Upper lobe of left lung (tissue), 6 donors: ENCODE measurements at regions not wholly inside any gene's neighbourhood (a gene's known extent, or its start where the extent isn't known, plus 50 kb on each side); places are given as distances from the start of the nearest gene placed in this dataset.

Experiments used
- ATAC-seq, 2 donors: fragments of 200-7000 bp; cut with Tn5 transposase; one replicate each; pipeline ENCODE4 v1.9.1; 2022; ENCODE audit warnings: mild to moderate bottlenecking in 2 of 2, moderate library complexity in 2 of 2; ENCODE audit not compliant: low FRiP score in 2 of 2
- DNase-seq, 2 donors: peaks; one replicate each; pipeline ENCODE4 v3.0.0-alpha.2; 2019 to 2020
- H3K27ac ChIP-seq, 4 donors: fragments of 200-600 bp; sonication (generic); one replicate each; pipeline ENCODE4 v1.5.1; 2016 to 2019
- H3K27me3 ChIP-seq, 4 donors: fragments of 200-600 bp; sonication (generic); one replicate each; pipeline ENCODE4 v1.5.1; 2017 to 2019
- H3K36me3 ChIP-seq, 4 donors: fragments of 200-600 bp; sonication (generic); one replicate each; pipeline ENCODE4 v1.5.1; 2016 to 2019
- H3K4me1 ChIP-seq, 4 donors: fragments of 200-600 bp; sonication (generic); one replicate each; pipeline ENCODE4 v1.5.1; 2018 to 2019
- H3K4me3 ChIP-seq, 4 donors: fragments of 200-600 bp; sonication (generic); one replicate each; pipeline ENCODE4 v1.5.1; 2017 to 2019; ENCODE audit warnings: mild to moderate bottlenecking in 2 of 4, moderate library complexity in 1 of 4
- H3K9me3 ChIP-seq, 4 donors: fragments of 200-600 bp; sonication (generic); one replicate each; pipeline ENCODE4 v1.5.1; 2018 to 2019
- EP300 ChIP-seq, 4 donors: sonication (generic); formaldehyde crosslinking; IDR thresholded peaks; one replicate each; pipeline ENCODE4 v1.5.1; 2017; ENCODE audit warnings: antibody characterized with exemption in 4 of 4, control low read depth in 2 of 4
- POLR2A ChIP-seq, 4 donors: fragments of 450-650 bp; IDR thresholded peaks; one replicate each; pipeline ENCODE4 v1.5.1; 2016 to 2017; ENCODE audit warnings: antibody characterized with exemption in 4 of 4, mild to moderate bottlenecking in 2 of 4
- POLR2AphosphoS5 ChIP-seq, 2 donors: sonication (generic); formaldehyde crosslinking; IDR thresholded peaks; one replicate each; pipeline ENCODE4 v1.5.1; 2017; ENCODE audit warnings: antibody characterized with exemption in 2 of 2
- WGBS, 2 donors: methylation state at CpG; one replicate each; pipeline ENCODE4 v1.1.5; 2017 to 2018; 5-methylcytosine and 5-hydroxymethylcytosine counted together
- TF ChIP-seq, protein P1 (sequence below), 6 experiments: fragments of 450-650 bp in 4 of 6; fragments of 200-600 bp in 2 of 6; sonication (generic) in 2 of 6; IDR thresholded peaks; one replicate each; pipeline ENCODE4 v1.5.1; 2016 to 2019; ENCODE audit warnings: antibody characterized with exemption in 6 of 6
- donor health status: DM: no; HTN: no; CAD: no; lungs with moderate emphysema.
- donor health status: DM: no; HTN: yes; CAD: no; lungs with severe emphysema.

DNA sequence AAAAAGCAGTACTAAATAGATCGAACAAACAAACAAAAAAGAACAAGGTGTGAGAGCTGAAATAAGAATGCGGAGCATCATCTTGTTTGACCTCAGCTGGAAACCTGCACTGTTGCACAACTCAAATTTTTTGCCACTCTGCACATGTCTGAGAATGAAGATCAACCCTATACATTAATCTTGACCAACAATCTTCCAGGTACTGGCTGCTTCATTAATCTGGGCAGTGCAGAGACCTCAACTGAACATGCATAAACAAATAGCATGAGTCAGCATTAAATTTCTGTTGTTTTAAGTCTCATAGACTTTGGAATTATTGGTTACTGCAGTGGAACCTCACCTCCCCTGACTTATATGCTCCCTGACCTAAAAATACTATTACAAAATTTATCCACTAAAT, 114.6 kb upstream of the FTMT start:
- Histone ChIP-seq H3K27me3 (no peaks in the 10 kb centered on the region), H3K27ac (no peak overlapping the region), H3K4me1 (no peaks in the 10 kb centered on the region), H3K9me3 (no peaks in the 10 kb centered on the region), H3K36me3 (no peaks in the 10 kb centered on the region), H3K4me3 (no peak overlapping the region)
- no peak for ATAC-seq
- WGBS, 2 donors, result 91 to 95% methylated on average over 2 of the region's 2 CpGs
- TF ChIP-seq, protein P1, sequence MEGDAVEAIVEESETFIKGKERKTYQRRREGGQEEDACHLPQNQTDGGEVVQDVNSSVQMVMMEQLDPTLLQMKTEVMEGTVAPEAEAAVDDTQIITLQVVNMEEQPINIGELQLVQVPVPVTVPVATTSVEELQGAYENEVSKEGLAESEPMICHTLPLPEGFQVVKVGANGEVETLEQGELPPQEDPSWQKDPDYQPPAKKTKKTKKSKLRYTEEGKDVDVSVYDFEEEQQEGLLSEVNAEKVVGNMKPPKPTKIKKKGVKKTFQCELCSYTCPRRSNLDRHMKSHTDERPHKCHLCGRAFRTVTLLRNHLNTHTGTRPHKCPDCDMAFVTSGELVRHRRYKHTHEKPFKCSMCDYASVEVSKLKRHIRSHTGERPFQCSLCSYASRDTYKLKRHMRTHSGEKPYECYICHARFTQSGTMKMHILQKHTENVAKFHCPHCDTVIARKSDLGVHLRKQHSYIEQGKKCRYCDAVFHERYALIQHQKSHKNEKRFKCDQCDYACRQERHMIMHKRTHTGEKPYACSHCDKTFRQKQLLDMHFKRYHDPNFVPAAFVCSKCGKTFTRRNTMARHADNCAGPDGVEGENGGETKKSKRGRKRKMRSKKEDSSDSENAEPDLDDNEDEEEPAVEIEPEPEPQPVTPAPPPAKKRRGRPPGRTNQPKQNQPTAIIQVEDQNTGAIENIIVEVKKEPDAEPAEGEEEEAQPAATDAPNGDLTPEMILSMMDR (IDR thresholded peaks at IDR 0.05), result no peak
- TF ChIP-seq EP300 (IDR thresholded peaks at IDR 0.05), result no peak
- TF ChIP-seq POLR2AphosphoS5 (IDR thresholded peaks at IDR 0.05), result no peak
- TF ChIP-seq POLR2A (IDR thresholded peaks at IDR 0.05), result no peak
- no peak for DNase-seq

DNA sequence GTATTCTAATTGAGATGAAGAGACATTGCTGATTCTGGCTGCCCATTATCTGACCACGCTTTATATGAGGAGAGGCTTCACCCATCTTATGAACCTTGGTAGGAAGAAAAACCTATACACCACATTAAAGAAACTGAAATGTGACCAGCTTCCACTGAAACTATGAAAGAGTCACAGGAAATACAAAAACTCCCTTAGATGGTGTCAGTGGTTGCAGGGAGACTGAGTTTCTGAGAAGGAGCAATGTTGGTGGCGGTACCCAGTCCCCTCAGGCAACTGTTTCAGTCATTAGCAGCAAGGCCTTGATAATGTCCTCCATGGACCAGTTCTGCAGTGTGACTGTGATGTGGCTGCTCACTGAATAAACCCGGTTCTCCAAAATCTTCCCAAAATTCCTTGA, 110.5 kb upstream of the FTMT start:
- TF ChIP-seq POLR2AphosphoS5 (IDR thresholded peaks at IDR 0.05) (no peak), EP300 (IDR thresholded peaks at IDR 0.05) (no peak), POLR2A (IDR thresholded peaks at IDR 0.05) (no peak)
- TF ChIP-seq, protein P1 (IDR thresholded peaks at IDR 0.05), result no peak
- no peaks in the 10 kb centered on the region for H3K27me3 ChIP-seq
- no peaks in the 10 kb centered on the region for H3K9me3 ChIP-seq
- no peak overlapping the region for H3K27ac ChIP-seq
- no peaks in the 10 kb centered on the region for H3K36me3 ChIP-seq
- DNase-seq (no peak), ATAC-seq (no peak)
- no peak overlapping the region for H3K4me3 ChIP-seq
- 78 to 90% methylated on average over 3 of the region's 3 CpGs for WGBS, 2 donors
- H3K4me1 ChIP-seq, result no peaks in the 10 kb centered on the region

DNA sequence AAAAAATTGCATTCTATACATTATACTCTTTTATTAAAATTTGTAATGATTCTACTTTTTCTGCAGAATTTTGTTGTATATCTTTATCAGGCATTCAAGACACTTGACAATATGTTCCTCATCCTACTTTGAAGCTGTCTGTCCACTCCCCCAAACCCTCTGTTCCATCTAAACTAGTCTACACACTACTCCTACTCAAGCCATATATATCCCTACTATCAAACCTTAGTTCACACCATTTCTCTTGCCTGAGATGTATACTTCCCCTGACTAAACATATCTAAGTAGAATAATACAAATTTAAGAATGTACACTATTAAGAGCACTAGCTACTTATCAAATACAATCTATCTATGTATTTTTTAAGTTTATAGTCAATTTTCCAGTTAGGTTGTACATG, 107.1 kb upstream of the FTMT start:
- no peak for DNase-seq
- H3K4me1 ChIP-seq, result no peaks in the 10 kb centered on the region
- no peak overlapping the region for H3K4me3 ChIP-seq
- H3K9me3 ChIP-seq, result no peaks in the 10 kb centered on the region
- H3K36me3 ChIP-seq, result no peaks in the 10 kb centered on the region
- no peak for ATAC-seq
- H3K27ac ChIP-seq, result no peak overlapping the region
- no peaks in the 10 kb centered on the region for H3K27me3 ChIP-seq
- TF ChIP-seq EP300 (IDR thresholded peaks at IDR 0.05), result no peak
- TF ChIP-seq, protein P1 (IDR thresholded peaks at IDR 0.05), result no peak

DNA sequence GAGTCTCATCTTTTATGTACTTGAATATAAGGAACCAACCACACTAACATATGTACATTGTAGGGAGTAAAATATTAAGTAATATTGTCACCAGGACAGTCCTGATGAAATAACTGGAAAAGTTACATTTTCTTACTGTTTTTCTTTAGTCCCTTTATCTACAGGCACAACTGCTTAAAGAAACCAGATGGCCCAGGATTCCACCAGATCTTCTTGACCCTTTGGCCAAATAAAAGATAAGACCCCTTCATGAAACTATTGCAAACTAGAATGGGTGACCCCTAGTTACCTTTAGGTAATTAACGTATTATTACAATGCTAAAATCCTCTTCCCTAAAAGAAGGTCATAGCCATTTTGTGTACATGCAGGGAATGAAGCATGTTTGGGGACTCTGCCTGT, 106.3 kb upstream of the FTMT start:
- Histone ChIP-seq H3K27me3 (no peaks in the 10 kb centered on the region), H3K4me3 (no peak overlapping the region), H3K36me3 (no peaks in the 10 kb centered on the region), H3K9me3 (no peaks in the 10 kb centered on the region), H3K4me1 (no peaks in the 10 kb centered on the region), H3K27ac (no peak overlapping the region)
- no peak for DNase-seq
- WGBS, 2 donors, result 89 to 95% methylated on average over 1 of the region's 1 CpG
- TF ChIP-seq POLR2AphosphoS5 (IDR thresholded peaks at IDR 0.05), result no peak
- no peak for TF ChIP-seq POLR2A (IDR thresholded peaks at IDR 0.05)
- no peak for TF ChIP-seq EP300 (IDR thresholded peaks at IDR 0.05)
- TF ChIP-seq, protein P1 (IDR thresholded peaks at IDR 0.05), result no peak
- ATAC-seq, result no peak

DNA sequence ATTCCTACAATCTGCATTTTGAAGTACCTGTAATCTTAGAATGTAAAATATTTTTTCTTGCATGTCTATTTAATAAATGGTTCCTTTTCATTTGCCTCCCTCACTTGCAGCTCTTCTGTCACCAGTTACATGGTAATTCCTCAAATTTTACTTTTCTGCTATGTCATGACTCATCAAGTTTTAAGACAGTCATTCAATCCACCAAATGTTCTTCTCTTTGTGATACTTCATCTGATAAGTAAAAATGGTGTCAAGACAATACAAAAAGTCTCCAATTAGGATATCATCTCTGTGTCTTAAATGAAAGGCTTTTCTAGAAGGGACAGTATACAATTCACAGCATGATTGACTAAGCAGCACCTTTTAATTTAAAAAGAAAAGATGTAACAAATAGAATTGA, 104.9 kb upstream of the FTMT start:
- Histone ChIP-seq H3K4me3 (no peak overlapping the region), H3K4me1 (no peaks in the 10 kb centered on the region), H3K27ac (no peak overlapping the region), H3K36me3 (no peaks in the 10 kb centered on the region), H3K27me3 (no peaks in the 10 kb centered on the region), H3K9me3 (no peaks in the 10 kb centered on the region)
- ATAC-seq (no peak), DNase-seq (no peak)
- TF ChIP-seq POLR2A (IDR thresholded peaks at IDR 0.05) (no peak), POLR2AphosphoS5 (IDR thresholded peaks at IDR 0.05) (no peak), EP300 (IDR thresholded peaks at IDR 0.05) (no peak)
- TF ChIP-seq, protein P1 (IDR thresholded peaks at IDR 0.05), result no peak
